Skin of body (tissue), 1 donor: ENCODE measurements at regions not wholly inside any gene's neighbourhood (a gene's known extent, or its start where the extent isn't known, plus 50 kb on each side); places are given as distances from the start of the nearest gene placed in this dataset.
A peak's percentile ranks its signal among the peaks of the same experiment; 100 is the strongest.

Experiments
- DNase-seq: peaks from one replicate; lab custom pipeline; 2025; lab: John Stamatoyannopoulos, UW

DNA sequence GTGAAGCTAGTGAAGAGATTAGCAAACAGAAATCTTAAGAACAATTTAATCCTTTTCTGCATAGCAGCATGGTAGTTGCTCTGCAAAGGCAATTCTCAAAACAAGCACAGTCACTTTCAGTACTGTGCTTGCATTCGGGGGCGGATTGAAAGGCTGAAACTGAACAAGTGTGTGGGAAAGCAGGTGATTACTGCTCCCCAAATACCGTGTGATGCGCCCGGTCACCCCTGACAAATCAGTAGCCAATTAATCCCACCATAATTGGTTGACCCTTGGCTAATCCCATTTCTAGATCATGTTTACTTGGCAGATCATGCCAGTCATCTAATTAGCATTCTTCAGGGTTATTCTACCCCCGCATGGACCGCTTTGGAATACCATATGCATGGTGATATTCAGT lies 76.5 kb upstream of the ADRB1 start:
- DNase-seq = no peak

DNA sequence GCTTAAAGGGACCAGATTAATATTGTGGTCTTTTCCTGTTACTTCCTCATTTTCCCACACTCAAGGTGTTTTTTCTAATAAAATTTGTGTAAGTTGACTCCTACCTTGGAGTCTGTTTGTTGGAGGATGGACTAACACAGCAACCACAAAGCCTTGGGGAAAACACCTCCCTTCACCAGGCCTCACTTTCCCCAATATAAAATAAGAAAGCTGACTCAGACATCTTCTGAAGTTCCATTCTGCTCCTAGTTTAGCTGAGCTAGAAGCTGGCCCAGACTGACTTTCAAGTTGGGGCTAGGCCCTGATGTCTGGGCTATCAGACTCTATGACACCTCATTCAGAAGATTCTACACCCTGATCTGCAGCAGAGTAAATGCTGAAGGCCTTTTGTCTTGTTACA lies 73.0 kb upstream of the ADRB1 start:
- no peak for DNase-seq

DNA sequence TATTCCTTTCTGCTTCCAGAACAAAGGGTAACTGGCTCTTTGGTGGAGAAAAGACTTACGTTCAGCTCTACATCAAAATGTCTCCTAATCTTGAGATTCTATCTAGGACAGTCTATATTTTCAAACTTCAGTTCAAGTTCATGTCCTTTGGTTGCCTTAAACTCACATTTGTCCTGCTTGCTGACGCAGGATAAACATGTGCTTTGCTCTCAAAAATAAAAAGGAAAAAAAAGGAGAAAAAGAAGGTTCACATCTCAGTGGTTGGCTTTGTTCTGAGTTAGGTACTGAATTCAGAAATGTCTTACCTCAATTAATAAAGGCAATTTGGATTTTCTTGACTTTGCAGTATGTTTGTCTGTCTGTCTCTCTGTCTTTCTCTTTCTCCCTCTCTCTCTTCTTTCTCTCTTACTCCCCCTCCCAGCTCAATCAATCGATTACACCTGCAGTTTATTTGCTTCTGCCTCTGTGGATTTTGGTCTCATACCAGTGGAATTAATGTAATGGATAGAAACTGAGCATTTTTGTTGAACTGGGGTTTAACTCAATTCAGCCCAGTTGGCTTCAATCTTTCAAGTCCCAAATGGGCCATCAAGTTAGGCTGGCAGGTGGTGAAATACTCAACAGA lies 72.2 kb upstream of the ADRB1 start:
- no peak for DNase-seq

DNA sequence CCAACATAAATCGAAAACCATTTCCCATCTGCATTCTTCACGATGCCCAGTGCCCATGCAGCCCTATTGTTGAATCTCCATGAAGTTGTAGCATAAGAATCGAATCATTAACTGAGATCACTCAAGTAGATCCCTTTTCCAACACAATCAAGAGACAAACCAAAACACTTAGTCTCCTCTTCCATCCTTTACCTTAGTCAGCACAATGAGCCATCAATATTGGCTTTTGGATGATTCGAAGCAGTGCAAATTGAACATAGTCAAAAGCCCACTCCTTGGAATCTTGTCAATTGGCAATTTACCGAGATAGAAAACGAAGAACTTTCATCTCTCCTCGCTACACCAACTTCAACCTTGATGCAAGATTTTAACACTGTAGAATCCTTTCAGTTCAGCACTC lies 66.5 kb upstream of the ADRB1 start:
- no peak for DNase-seq

DNA sequence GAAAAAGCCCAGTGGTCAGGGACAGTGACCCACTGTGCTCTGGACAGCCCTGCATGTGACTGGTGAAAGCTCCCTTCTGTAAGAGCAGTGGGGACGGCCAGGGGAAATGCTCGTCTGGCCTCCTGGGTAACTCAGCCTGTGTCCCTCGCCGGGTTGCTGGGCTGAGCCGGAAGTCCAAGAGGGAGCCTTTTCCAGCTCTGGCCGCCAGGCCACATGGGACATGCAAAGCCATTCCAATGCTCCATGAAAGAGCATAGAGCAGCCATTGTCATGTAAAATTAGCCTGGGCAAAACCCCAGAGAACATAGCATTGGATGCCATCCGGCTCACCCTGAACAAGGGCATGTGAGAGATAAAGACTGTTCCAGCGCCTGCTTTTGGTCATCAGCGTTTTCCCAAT lies 64.9 kb upstream of the ADRB1 start:
- no peak for DNase-seq

DNA sequence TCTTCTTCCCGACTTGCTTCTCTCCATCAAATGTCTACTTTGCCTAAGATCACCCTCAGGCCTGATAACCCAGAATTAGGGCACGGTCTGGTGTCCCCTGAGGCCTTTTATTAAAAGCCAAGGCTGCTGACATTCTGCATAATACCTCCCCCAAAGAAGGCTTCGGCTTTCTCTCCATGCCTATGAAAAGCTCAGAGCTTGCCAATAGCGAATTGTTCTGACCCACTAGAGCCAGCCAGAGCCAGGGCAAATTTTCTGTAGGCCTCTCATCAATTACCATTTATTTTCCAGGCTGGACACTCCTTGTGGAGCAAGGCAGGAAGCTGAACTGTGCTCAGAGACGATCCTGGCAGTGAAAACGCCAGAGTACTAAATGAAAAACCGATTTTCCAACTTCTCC lies 64.3 kb upstream of the ADRB1 start:
- no peak for DNase-seq

DNA sequence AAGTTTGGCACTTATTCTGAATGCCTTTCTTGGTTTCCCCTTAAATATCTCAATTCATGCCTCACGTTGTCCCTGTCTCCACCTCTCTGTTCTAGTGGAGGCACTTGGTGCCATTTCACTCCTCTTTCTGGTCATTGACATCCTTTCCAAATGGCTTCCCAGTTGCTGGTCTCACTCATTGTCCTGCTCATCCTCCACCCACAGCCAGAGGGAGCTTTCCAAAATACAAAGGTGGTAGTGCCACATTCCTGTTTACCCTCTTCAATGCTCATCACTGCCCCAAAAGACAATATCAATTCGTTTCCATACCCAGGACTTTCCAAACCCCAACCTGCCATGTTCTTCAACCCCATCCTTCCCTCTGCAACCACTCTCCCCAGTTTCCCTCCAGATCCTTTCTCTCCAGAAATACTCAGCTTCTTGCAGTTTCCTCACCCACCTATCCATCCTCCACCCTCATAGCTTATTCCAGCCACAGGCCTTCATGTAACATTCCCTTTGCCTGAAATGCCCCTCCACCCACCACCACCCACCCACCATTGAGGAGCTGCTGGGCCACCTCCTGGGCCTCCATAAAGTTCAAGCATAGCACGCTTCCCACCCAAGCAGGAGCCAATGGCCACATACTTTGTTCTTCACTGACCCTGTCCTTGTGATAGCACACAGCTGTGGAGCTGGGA lies 63.1 kb upstream of the ADRB1 start:
- DNase-seq = no peak

DNA sequence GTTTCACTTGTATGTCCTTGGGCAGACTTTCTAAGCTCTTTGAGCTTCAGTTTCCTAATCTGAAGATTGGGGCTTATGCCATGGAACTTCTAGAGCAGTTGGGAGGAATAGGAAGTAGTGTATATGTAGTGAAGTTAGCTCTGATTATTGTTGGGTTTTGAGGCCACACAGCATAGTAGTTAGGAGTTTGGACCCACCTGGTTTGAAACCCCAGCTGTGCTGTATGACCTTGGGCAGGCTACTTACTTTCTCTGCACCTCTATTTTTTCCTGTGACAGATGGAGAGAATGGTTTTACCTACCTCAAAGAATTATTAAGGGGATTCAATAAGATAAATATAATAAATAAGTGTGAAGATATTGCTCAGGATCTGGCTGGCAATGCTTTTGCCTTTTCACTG lies 61.4 kb upstream of the ADRB1 start:
- no peak for DNase-seq

DNA sequence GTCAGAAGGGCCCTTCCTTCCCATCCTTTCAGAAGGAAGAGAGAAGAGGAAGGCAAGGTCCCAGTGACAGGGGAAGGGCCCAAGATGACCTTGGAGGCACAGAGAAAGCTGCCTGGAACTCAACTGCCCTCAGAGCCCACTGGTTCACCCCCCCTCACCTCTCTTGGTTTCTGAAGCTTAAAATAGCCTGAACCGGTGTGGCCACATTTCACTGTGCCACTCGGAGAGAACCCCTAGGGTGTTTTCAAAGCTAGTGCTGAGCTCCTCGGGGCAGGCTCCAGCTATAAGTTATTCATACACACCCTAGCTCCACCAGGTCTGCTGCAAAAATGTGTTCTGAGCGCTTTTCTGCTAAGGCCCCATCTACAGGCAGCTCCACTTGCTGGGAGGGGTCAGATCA lies 60.9 kb upstream of the ADRB1 start:
- DNase-seq = no peak

DNA sequence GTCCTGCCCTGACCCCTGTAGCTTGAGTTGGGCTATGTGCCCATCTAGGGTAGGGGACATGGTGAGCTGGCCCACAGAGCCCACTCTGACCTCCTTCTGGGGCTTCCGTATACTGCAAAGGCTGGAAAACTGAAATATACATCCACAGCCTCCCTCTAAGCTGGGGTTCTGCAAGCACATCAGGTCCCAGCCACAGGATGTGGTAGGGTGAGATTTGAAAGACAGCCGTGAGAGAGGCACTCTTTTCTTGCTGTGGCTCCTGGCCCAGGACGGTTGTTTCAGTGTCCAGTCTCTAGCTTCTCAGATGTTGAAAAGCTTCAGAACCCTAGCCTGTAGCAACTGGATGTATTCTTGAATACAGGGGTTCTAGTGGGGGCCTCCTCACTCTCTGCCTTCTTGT lies 60.1 kb upstream of the ADRB1 start:
- DNase-seq = no peak

DNA sequence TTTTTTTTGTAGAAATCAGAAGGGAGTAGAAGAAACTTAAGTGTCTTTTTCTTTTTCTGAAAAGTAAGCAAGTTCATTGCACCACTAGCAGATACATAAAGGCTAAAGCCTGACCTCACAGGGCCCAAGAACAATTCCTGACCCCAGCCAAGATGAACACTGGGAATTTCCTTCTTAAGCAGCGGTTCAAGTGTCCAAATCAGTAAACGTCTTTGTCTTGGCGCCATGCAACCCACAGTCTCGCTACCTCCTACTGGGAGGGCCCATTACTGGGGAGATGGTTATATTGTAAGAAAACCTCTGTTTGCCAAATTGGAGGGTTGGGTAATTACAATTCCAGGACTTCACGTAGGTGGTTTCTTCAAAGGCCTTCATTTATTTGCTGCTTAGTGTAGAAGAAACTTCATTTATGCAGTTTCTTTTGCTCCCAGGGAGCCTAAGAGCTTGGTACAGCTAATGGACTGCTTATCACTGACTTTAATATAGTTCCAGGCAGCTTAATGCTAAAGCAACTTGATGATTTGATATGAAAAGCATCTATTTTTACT lies 58.3 kb upstream of the ADRB1 start:
- DNase-seq = no peak

DNA sequence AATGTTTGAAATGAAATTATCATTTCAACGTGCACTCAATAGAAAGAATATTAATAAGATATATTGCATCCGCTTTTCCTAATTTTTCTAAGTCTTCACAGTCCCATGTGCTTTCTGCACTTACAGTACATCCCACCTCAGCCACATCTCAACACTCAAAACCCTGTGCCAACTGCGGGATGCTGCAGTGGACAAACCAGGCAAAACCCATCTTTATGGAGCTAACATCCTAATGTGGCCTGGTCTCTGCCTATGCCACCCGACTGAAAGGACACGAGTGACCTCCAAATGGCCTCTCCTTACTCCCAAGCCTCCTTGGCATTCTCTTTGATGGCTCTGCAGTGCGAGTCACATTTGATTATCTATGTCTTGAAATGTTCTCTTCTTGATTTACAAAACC lies 57.4 kb upstream of the ADRB1 start:
- no peak for DNase-seq

DNA sequence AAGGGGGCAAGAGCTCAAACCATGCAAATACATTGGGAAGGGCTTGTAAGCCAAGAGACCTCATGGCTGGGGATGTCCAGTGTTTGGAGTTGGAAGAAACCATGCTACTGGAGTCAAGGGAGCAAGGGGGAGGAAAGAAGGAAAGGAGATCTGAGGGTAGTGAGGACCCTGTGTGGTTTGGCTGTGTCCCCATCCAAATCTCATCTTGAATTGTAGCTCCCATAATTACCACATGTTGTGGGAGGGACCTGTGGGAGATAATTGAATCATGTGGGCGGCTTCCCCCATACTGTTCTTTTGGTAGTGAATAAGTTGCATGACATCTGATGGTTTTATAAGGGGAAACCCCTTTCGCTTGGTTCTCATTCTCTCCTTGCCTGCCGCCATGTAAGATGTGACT lies 56.5 kb upstream of the ADRB1 start:
- no peak for DNase-seq

DNA sequence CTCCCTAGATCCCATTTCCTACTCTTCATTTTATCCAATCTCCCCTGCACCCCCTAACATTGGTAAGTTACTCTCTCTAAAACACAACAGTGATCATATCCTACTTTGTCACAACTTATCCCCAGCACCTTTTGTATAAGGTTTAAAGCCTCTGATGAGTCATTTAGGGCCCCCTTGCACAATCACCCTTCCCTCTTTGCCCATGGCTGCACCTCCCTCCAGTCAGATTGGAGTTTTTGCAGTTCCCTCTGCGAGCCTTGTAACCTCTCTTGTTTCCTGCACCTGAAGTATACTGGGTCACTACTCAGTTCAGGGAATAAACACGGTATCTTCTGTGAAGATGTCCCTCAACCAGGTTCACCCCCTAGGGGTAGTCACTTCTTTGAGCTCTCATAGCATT lies 55.9 kb upstream of the ADRB1 start:
- DNase-seq = no peak

DNA sequence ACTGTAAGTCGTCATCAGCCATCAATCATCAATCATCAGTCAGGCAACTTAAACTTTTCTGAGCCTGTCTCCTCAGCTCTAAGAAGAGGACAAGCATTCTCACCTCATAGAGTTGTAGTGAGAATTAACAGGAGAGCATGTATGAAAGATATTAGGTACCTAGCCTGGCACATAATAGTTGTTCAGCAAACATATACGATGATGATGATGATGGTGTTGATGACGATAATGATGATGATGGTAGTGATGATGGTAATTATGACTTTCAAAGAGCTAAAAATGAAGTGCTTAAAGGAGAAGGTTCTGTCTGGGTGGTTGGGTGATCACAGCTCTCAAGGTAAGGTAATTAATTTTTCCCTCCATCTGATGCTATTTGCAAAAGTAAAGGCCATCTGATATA lies 55.1 kb upstream of the ADRB1 start:
- DNase-seq = no peak

DNA sequence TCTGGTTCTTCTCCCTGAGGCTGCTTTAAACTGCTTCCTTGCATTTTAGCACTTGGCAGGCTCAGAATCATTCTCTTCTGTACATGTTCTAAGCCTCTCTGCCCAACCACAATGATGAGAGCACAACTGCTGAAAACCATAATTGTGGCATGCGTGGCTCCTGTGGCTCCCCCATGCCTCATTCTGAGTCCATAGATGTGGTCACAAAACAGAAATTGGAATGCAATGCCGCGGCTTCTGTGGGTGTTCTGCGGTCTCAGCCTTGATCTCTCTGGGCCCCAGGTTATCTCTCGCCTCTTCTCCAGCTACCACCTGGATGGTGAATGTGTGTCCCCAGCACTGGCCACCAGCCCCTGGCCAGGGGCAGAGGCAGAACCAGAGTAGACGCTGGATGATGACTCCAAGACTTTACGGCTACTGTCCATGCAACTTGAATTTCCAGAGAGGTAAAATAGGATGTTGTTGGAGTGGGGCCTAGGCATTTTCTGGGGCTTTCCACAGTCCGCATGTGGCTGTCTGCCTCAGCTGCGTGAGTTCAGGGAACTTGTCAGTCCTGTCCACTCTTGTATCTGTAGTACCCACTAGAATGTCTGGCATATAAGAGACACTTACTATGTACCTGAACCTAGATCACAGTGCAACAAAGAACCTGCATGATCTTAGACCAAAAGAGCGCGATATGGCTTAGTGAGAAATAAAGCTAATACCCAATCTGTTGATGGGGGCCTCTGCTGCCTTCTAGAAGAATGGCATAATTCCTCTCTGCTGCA lies 52.4 kb upstream of the ADRB1 start:
- DNase-seq = no peak

DNA sequence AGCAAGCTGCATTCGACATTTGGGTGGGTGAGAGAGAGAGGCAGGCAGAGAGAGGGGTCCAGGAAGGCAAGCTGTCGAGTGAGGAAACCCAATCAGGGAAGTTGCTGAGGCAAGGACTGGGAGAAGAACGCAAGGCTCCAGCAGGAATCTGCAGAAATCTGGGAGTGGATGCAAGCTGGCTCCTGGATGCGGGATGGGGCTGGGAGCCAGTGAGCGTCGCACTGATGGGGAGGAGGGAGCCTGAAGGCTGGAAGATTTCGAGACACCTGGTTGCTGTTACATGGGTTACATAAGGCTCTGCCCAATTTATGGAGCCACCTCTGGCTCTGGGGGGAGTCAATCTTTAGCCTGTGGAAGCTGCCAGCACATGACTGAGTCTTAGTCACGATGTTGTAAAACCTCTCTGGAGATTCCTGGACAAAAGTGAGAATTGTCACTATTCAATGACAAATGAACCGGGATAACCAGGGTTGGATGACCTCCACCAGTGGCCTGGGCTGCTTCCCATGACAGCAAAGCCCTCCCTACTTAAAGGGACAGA lies 51.1 kb upstream of the ADRB1 start:
- no peak for DNase-seq

DNA sequence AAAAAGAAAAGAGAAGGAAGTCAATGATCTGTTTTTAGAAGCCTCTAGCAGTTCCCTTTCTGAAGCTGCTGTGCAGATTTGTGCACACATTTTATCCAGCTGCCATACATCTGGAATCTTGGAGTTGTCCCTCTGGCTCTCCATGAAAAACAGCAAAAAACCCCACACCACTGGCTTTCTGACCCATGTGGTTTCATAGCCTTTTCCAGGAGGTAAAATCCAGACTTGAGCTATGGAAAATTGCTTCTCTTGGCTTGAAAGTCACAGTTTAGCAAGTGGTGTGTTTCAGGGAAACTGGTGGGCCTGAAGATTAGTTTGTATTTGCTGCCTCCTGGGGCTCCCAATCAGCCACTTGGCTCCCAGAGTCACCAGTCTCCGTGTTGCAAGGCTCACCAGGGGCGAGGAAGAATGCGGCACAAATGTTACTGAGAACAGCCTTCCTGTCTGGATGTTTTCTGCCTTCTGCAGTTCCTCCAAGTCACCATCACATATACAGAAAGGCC lies 50.1 kb upstream of the ADRB1 start:
- peak; percentile 79 for DNase-seq
